HCT116 (cell line): ENCODE measurements at regions not wholly inside any gene's neighbourhood (a gene's known extent, or its start where the extent isn't known, plus 50 kb on each side); places are given as distances from the start of the nearest gene placed in this dataset.

ENCODE experiments used
- CBX3 ChIP-seq: IDR thresholded peaks from 2 replicates; pipeline ENCODE4 v1.6.1; 2012; ENCODE audit warnings: low read depth
- CTCF ChIP-seq, 3 experiments: fragments of 200-600 bp in 1 of 3; sonication (generic) in 1 of 3; IDR thresholded peaks in 2 of 3; conservative IDR thresholded peaks in 1 of 3; 2 replicates each; pipeline ENCODE4 v1.5.1; 2012 to 2017; ENCODE audit warnings: low read depth in 2 of 3, low read length in 2 of 3, antibody characterized with exemption in 1 of 3, borderline replicate concordance in 1 of 3, control low read depth in 1 of 3, mild to moderate bottlenecking in 1 of 3, mixed read lengths in 1 of 3, mixed run types in 1 of 3, moderate library complexity in 1 of 3; ENCODE audit not compliant: insufficient read depth in 1 of 3
- ELF1 ChIP-seq: IDR thresholded peaks from 2 replicates; pipeline ENCODE4 v1.6.1; 2012; ENCODE audit warnings: low read depth, borderline replicate concordance
- EZH2 ChIP-seq: fragments of 200-600 bp; sonication (generic); IDR thresholded peaks from 2 replicates; pipeline ENCODE4 v1.6.1; 2017; ENCODE audit warnings: antibody characterized with exemption, mixed run types
- EZH2phosphoT487 ChIP-seq: fragments of 200-600 bp; IDR thresholded peaks from 2 replicates; pipeline ENCODE4 v1.6.1; 2018; ENCODE audit warnings: antibody characterized with exemption, borderline replicate concordance
- FOSL1 ChIP-seq: IDR thresholded peaks from 2 replicates; pipeline ENCODE4 v1.6.1; 2012; ENCODE audit warnings: low read depth
- MAX ChIP-seq: IDR thresholded peaks from 2 replicates; pipeline ENCODE4 v1.6.1; 2012
- POLR2A ChIP-seq: IDR thresholded peaks from 2 replicates; pipeline ENCODE4 v1.7.0; 2011; ENCODE audit warnings: borderline replicate concordance; ENCODE audit not compliant: insufficient read depth, insufficient read length; ENCODE audit errors: extremely low read depth
- POLR2AphosphoS5 ChIP-seq: IDR thresholded peaks from 2 replicates; pipeline ENCODE4 v1.6.1; 2011; ENCODE audit warnings: mild to moderate bottlenecking, low read depth, low read length, moderate library complexity
- REST ChIP-seq: IDR thresholded peaks from 2 replicates; pipeline ENCODE4 v1.6.1; 2012; ENCODE audit warnings: low read depth
- SP1 ChIP-seq: IDR thresholded peaks from 2 replicates; pipeline ENCODE4 v1.6.1; 2012; ENCODE audit warnings: low read depth
- TCF7L2 ChIP-seq: IDR thresholded peaks from 2 replicates; pipeline ENCODE4 v1.7.0; 2011; ENCODE audit warnings: borderline replicate concordance, inconsistent platforms; ENCODE audit not compliant: insufficient read depth, insufficient read length; ENCODE audit errors: extremely low read depth
- ZNF274 ChIP-seq: fragments of 200-500 bp; sonication (Bioruptor generic); IDR thresholded peaks from 2 replicates; pipeline ENCODE4 v1.6.1; 2014; ENCODE audit warnings: mild to moderate bottlenecking, low read depth, low read length, inconsistent platforms

GRCh38 chr2:163369111-163369510, 366.7 kb downstream of the FIGN start:
- TF ChIP-seq ELF1, result no peak
- TF ChIP-seq EZH2phosphoT487, result no peak
- no peak for TF ChIP-seq CTCF (IDR thresholded peaks at IDR 0.05 in 2 of 3, conservative IDR thresholded peaks at IDR 0.05 in 1 of 3; ENCODE audit: borderline replicate concordance in 1 of 3, insufficient read depth in 1 of 3, low read depth in 2 of 3, low read length in 2 of 3)
- no peak for TF ChIP-seq EZH2
- no peak for TF ChIP-seq FOSL1
- no peak for TF ChIP-seq CBX3
- no peak for TF ChIP-seq SP1
- TF ChIP-seq POLR2A, result no peak
- TF ChIP-seq ZNF274, result no peak
- TF ChIP-seq MAX, result no peak
- TF ChIP-seq TCF7L2, result no peak
- no peak for TF ChIP-seq REST
- TF ChIP-seq POLR2AphosphoS5, result no peak
